ENCODE measurements at regions not wholly inside any gene's neighbourhood (a gene's known extent, or its start where the extent isn't known, plus 50 kb on each side); places are given as distances from the start of the nearest gene placed in this dataset.

GRCh38 chr22:35192129-35192918, 65.0 kb upstream of the HMGXB4 start:
- H2AFZ ChIP-seq (ENCODE audit: insufficient read depth, low read depth, low read length, poor library complexity, severe bottlenecking), result no peak overlapping the region
- TF ChIP-seq CTCF (IDR thresholded peaks at IDR 0.05), result no peak
- H3K9ac ChIP-seq (ENCODE audit: insufficient read depth, low read length, poor library complexity, severe bottlenecking), result no peak overlapping the region
- Mint-ChIP-seq H3K4me3 (no peak overlapping the region), H3K9me3 (peaks cover 9 to 40% (median 28%) of the 10 kb centered on the region in 7 donors), H3K27ac (no peak overlapping the region), H3K4me1 (no peaks in the 10 kb centered on the region), H3K36me3 (no peaks in the 10 kb centered on the region), H3K27me3 (ENCODE audit: low read depth in 3 of 3) (peaks cover 0 to 7% (median 2%) of the 10 kb centered on the region in 3 donors)
- no peak for DNase-seq
- no peaks in the 10 kb centered on the region for H3K27me3 ChIP-seq (ENCODE audit: control insufficient read depth in 2 of 2, insufficient read depth in 2 of 2, low read length in 2 of 2)
- 87% methylated on average over 6 of the region's 8 CpGs for WGBS (ENCODE audit: insufficient coverage)
- H3K79me2 ChIP-seq (ENCODE audit: insufficient read depth, low read length), result no peaks in the 10 kb centered on the region
- no peaks in the 10 kb centered on the region for H3K36me3 ChIP-seq (replicated peaks in 1 of 2; ENCODE audit: control insufficient read depth in 1 of 2, insufficient read depth in 2 of 2, low read length in 2 of 2)
- peaks cover 12 to 21% of the 10 kb centered on the region in 2 donors for H3K9me3 ChIP-seq (replicated peaks in 1 of 2; ENCODE audit: control insufficient read depth in 1 of 2, insufficient read depth in 1 of 2, low read length in 2 of 2)
- no peak overlapping the region for H3K4me3 ChIP-seq (replicated peaks in 1 of 3; ENCODE audit: low read depth in 2 of 3, low read length in 3 of 3)
- no peaks in the 10 kb centered on the region for H4K20me1 ChIP-seq (ENCODE audit: insufficient read depth, low read length)
- no peak overlapping the region for H3K27ac ChIP-seq (ENCODE audit: low read depth in 1 of 2, low read length in 2 of 2)
- intact Hi-C loops (cut with micrococcal nuclease), result no loop called here
- no peaks in the 10 kb centered on the region for H3K4me1 ChIP-seq (ENCODE audit: control insufficient read depth in 1 of 2, insufficient read depth in 2 of 2, low read length in 2 of 2)
- no peak overlapping the region for H3K4me2 ChIP-seq (replicated peaks; ENCODE audit: extremely low read depth, low read length, poor library complexity, severe bottlenecking)

GRCh38 chr22:35195226-35195625, 62.1 kb upstream of the HMGXB4 start:
- no peaks in the 10 kb centered on the region for H3K27me3 ChIP-seq (ENCODE audit: control insufficient read depth in 2 of 2, insufficient read depth in 2 of 2, low read length in 2 of 2)
- H2AFZ ChIP-seq (ENCODE audit: insufficient read depth, low read depth, low read length, poor library complexity, severe bottlenecking), result no peak overlapping the region
- no peak for DNase-seq
- H3K27ac ChIP-seq (ENCODE audit: low read depth in 1 of 2, low read length in 2 of 2), result no peak overlapping the region
- no peaks in the 10 kb centered on the region for H3K4me1 ChIP-seq (ENCODE audit: control insufficient read depth in 1 of 2, insufficient read depth in 2 of 2, low read length in 2 of 2)
- no peaks in the 10 kb centered on the region for H3K36me3 Mint-ChIP-seq
- H3K4me1 Mint-ChIP-seq, result no peaks in the 10 kb centered on the region
- H3K27ac Mint-ChIP-seq, result no peak overlapping the region
- H3K27me3 Mint-ChIP-seq (ENCODE audit: low read depth in 3 of 3), result peaks cover 4 to 20% (median 8%) of the 10 kb centered on the region in 3 donors
- H3K9ac ChIP-seq (ENCODE audit: insufficient read depth, low read length, poor library complexity, severe bottlenecking), result no peak overlapping the region
- intact Hi-C loops (cut with micrococcal nuclease), result no loop called here
- peaks cover 0 to 4% of the 10 kb centered on the region in 2 donors for H3K9me3 ChIP-seq (replicated peaks in 1 of 2; ENCODE audit: control insufficient read depth in 1 of 2, insufficient read depth in 1 of 2, low read length in 2 of 2)
- H3K4me2 ChIP-seq (replicated peaks; ENCODE audit: extremely low read depth, low read length, poor library complexity, severe bottlenecking), result no peak overlapping the region
- TF ChIP-seq CTCF (IDR thresholded peaks at IDR 0.05), result no peak
- no peaks in the 10 kb centered on the region for H3K79me2 ChIP-seq (ENCODE audit: insufficient read depth, low read length)
- H3K9me3 Mint-ChIP-seq, result peaks cover 1 to 21% (median 14%) of the 10 kb centered on the region in 7 donors
- H3K4me3 Mint-ChIP-seq, result no peak overlapping the region
- H3K36me3 ChIP-seq (replicated peaks in 1 of 2; ENCODE audit: control insufficient read depth in 1 of 2, insufficient read depth in 2 of 2, low read length in 2 of 2), result no peaks in the 10 kb centered on the region
- no CpG with 5 or more reads among the region's 15 CpGs for WGBS (ENCODE audit: insufficient coverage)
- no peaks in the 10 kb centered on the region for H4K20me1 ChIP-seq (ENCODE audit: insufficient read depth, low read length)
- no peak overlapping the region for H3K4me3 ChIP-seq (replicated peaks in 1 of 3; ENCODE audit: low read depth in 2 of 3, low read length in 3 of 3)
